Prostate gland (tissue), 2 donors: ENCODE measurements at regions not wholly inside any gene's neighbourhood (a gene's known extent, or its start where the extent isn't known, plus 50 kb on each side); places are given as distances from the start of the nearest gene placed in this dataset.

ENCODE experiments used
- DNase-seq: peaks from one replicate; pipeline ENCODE4 v3.0.0-alpha.2; 2019; ENCODE audit warnings: low spot score
- H3K27ac ChIP-seq, 2 donors: fragments of 200-600 bp; sonication (generic); 2 replicates each; pipeline ENCODE4 v1.5.1; 2017 to 2019
- H3K27me3 ChIP-seq: fragments of 200-600 bp; sonication (generic); replicated peaks from 2 replicates; pipeline ENCODE4 v1.5.1; 2019; ENCODE audit not compliant: insufficient read depth
- H3K36me3 ChIP-seq, 2 donors: fragments of 200-600 bp; sonication (generic); 1 replicate in 1 of 2; 2 replicates in 1 of 2; pipeline versions ENCODE4 v1.5.1 to v1.8.1; 2017 to 2019
- H3K4me1 ChIP-seq: fragments of 200-600 bp; sonication (generic); replicated peaks from 2 replicates; pipeline ENCODE4 v1.5.1; 2019
- H3K4me3 ChIP-seq, 2 donors: fragments of 200-600 bp; sonication (generic); 2 replicates each; pipeline ENCODE4 v1.5.1; 2017 to 2019
- H3K9me3 ChIP-seq: fragments of 200-600 bp; sonication (generic); 2 replicates; pipeline ENCODE4 v1.5.1; 2017
- POLR2A ChIP-seq: fragments of 450-650 bp; IDR thresholded peaks from one replicate; pipeline ENCODE4 v1.6.1; 2016; ENCODE audit warnings: antibody characterized with exemption, mild to moderate bottlenecking
- POLR2AphosphoS5 ChIP-seq: sonication (generic); formaldehyde crosslinking; IDR thresholded peaks from one replicate; pipeline ENCODE4 v1.6.1; 2017; ENCODE audit warnings: antibody characterized with exemption
- WGBS: methylation state at CpG from one replicate; pipeline ENCODE4 v1.1.5; 2018; 5-methylcytosine and 5-hydroxymethylcytosine counted together
- intact Hi-C: fragments of 100-400 bp; cut with DNase I; formaldehyde crosslinking; loops from one replicate; pipeline ENCODE4 v1.14.2; 2022
- TF ChIP-seq, protein P1 (sequence below), 4 experiments: fragments of 200-600 bp in 2 of 4; fragments of 450-650 bp in 2 of 4; sonication (generic) in 2 of 4; IDR thresholded peaks; 1 replicate in 3 of 4; 2 replicates in 1 of 4; pipeline ENCODE4 v1.5.1; 2016 to 2019; ENCODE audit warnings: antibody characterized with exemption in 4 of 4, mild to moderate bottlenecking in 2 of 4, moderate library complexity in 2 of 4

DNA sequence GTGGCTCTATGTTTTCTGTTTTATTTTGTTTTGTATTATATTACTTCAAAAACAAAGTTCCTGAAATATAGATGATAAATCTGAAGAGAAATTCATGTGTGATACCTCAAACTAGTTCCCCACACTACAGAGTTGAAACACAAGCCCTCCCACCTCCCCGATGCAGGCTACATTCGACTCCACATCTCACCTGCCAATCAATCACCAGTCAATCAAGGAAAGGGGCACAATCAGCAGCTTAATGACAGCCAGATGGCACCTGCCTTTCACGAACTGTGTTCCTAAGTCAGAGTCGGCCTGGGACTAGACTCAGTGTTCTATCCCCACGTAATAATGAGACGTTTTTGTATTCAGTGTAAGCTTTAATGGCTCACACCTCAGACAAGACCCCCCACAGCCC lies 313.4 kb downstream of the SPATA17 start:
- no peak overlapping the region for H3K4me3 ChIP-seq
- no peak overlapping the region for H3K27ac ChIP-seq
- H3K4me1 ChIP-seq = no peaks in the 10 kb centered on the region
- no peaks in the 10 kb centered on the region for H3K9me3 ChIP-seq
- TF ChIP-seq POLR2AphosphoS5 = no peak
- TF ChIP-seq POLR2A = no peak
- TF ChIP-seq, protein P1, sequence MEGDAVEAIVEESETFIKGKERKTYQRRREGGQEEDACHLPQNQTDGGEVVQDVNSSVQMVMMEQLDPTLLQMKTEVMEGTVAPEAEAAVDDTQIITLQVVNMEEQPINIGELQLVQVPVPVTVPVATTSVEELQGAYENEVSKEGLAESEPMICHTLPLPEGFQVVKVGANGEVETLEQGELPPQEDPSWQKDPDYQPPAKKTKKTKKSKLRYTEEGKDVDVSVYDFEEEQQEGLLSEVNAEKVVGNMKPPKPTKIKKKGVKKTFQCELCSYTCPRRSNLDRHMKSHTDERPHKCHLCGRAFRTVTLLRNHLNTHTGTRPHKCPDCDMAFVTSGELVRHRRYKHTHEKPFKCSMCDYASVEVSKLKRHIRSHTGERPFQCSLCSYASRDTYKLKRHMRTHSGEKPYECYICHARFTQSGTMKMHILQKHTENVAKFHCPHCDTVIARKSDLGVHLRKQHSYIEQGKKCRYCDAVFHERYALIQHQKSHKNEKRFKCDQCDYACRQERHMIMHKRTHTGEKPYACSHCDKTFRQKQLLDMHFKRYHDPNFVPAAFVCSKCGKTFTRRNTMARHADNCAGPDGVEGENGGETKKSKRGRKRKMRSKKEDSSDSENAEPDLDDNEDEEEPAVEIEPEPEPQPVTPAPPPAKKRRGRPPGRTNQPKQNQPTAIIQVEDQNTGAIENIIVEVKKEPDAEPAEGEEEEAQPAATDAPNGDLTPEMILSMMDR (IDR thresholded peaks at IDR 0.05) = no peak
- WGBS = 51% methylated on average over 6 of the region's 6 CpGs
- H3K36me3 ChIP-seq = no peaks in the 10 kb centered on the region
- no peak for DNase-seq
- H3K27me3 ChIP-seq = no peaks in the 10 kb centered on the region
- intact Hi-C loops = no loop called here

DNA sequence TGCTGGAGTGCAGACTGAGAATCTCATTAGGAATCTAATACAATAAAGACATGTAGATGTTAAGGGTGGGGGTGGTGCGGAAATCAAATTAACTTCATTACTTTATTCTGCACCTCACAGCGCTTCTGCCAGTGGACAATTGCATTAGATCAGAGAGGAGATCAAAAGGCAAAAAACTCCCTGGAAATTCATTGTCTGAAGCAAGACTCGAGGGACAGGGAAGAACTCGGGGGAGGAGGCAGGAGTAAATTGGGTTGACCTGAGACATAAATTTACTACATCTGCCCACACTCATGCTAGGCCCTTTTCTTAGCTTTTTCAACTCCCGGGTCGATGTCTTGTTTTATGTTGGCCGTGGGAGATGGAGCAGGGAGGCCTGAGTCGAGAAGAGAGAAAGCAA lies 315.4 kb downstream of the SPATA17 start:
- TF ChIP-seq, protein P1 (IDR thresholded peaks at IDR 0.05) = no peak
- TF ChIP-seq POLR2AphosphoS5 (no peak), POLR2A (no peak)
- no peak overlapping the region for H3K27ac ChIP-seq
- no peaks in the 10 kb centered on the region for H3K36me3 ChIP-seq
- H3K4me1 ChIP-seq = no peaks in the 10 kb centered on the region
- intact Hi-C loops = no loop called here
- H3K27me3 ChIP-seq = no peaks in the 10 kb centered on the region
- no peaks in the 10 kb centered on the region for H3K9me3 ChIP-seq
- no peak for DNase-seq
- 72% methylated on average over 8 of the region's 8 CpGs for WGBS
- no peak overlapping the region for H3K4me3 ChIP-seq

DNA sequence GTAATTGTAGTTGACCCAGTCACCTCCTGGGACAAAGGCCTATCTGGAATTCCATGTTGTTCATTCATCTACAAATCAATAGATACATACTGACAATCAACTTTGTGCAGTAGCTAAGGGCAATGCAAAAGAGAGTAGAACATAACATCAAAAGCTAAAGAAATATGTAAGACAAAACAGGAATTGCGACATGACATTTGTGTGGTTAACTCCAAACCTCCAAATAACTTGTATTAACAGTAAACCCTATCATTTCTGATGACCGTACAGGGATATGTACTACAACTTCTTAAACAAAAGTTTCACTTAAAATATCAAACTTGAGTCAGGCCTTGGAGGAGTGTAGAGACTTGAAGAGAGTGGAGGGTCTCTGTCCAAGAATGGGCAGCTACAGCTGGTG lies 317.6 kb downstream of the SPATA17 start:
- intact Hi-C loops = no loop called here
- Histone ChIP-seq H3K27ac (no peak overlapping the region), H3K36me3 (no peaks in the 10 kb centered on the region), H3K4me3 (no peak overlapping the region), H3K27me3 (no peaks in the 10 kb centered on the region), H3K4me1 (no peaks in the 10 kb centered on the region), H3K9me3 (no peaks in the 10 kb centered on the region)
- DNase-seq = no peak
- WGBS = 47% methylated on average over 2 of the region's 2 CpGs
- TF ChIP-seq, protein P1 (IDR thresholded peaks at IDR 0.05) = no peak
- no peak for TF ChIP-seq POLR2A
- TF ChIP-seq POLR2AphosphoS5 = no peak

DNA sequence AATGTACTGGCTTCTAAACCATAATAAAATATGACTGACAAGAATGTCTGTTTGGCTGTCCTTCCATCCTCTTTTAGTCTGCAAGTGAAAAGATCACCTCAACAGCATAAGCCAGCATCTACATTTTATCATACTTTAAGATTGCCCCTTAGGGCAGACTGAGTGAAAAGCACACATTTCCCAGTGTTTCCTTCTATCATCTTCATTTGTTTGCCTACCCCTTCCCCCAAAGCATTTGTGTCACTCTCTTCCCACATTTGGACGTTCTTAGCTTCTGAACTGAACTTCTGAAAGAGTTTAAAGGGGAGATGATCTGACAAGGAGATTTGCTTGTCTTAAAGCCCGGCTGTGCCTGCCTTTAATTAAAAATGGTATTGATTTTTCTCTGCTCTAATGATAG lies 322.2 kb downstream of the SPATA17 start:
- Histone ChIP-seq H3K36me3 (no peaks in the 10 kb centered on the region), H3K27me3 (no peaks in the 10 kb centered on the region), H3K4me3 (no peak overlapping the region), H3K4me1 (no peaks in the 10 kb centered on the region), H3K27ac (no peak overlapping the region), H3K9me3 (no peaks in the 10 kb centered on the region)
- 24% methylated on average over 2 of the region's 2 CpGs for WGBS
- TF ChIP-seq POLR2AphosphoS5 (no peak), POLR2A (no peak)
- TF ChIP-seq, protein P1 (IDR thresholded peaks at IDR 0.05) = no peak
- no peak for DNase-seq
- intact Hi-C loops = no loop called here

DNA sequence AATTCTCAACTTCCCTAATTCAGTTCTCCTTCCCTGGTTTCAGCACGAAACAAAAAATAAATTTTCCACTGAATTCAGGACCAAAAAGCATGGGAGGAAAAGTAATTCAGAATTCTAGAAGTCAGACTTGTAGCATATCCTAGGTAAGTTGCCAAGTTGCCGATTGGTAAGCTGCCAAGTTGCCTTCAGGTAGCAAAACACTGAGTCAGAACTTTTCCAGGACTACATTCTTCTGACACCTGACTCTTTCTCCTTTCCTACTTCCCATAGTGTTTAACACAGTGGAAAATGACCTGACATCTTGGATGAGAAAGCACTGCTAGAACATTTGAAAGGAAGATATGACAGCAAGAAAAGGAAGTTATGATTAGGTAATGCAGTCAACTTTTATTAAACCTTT lies 322.8 kb downstream of the SPATA17 start:
- no peak overlapping the region for H3K4me3 ChIP-seq
- no peak overlapping the region for H3K27ac ChIP-seq
- WGBS = 77% methylated on average over 2 of the region's 2 CpGs
- H3K36me3 ChIP-seq = no peaks in the 10 kb centered on the region
- TF ChIP-seq, protein P1 (IDR thresholded peaks at IDR 0.05) = no peak
- no peaks in the 10 kb centered on the region for H3K4me1 ChIP-seq
- intact Hi-C loops = no loop called here
- no peaks in the 10 kb centered on the region for H3K27me3 ChIP-seq
- no peaks in the 10 kb centered on the region for H3K9me3 ChIP-seq
- DNase-seq = no peak
